ENCODE measurements at regions not wholly inside any gene's neighbourhood (a gene's known extent, or its start where the extent isn't known, plus 50 kb on each side); places are given as distances from the start of the nearest gene placed in this dataset.
A peak's percentile ranks its signal among the peaks of the same experiment; 100 is the strongest.
"Not testable (repeated sequence)": the region's sequence is repeated elsewhere in the genome, so short reads cannot be mapped to it uniquely, and the experiment has no call there.

DNA sequence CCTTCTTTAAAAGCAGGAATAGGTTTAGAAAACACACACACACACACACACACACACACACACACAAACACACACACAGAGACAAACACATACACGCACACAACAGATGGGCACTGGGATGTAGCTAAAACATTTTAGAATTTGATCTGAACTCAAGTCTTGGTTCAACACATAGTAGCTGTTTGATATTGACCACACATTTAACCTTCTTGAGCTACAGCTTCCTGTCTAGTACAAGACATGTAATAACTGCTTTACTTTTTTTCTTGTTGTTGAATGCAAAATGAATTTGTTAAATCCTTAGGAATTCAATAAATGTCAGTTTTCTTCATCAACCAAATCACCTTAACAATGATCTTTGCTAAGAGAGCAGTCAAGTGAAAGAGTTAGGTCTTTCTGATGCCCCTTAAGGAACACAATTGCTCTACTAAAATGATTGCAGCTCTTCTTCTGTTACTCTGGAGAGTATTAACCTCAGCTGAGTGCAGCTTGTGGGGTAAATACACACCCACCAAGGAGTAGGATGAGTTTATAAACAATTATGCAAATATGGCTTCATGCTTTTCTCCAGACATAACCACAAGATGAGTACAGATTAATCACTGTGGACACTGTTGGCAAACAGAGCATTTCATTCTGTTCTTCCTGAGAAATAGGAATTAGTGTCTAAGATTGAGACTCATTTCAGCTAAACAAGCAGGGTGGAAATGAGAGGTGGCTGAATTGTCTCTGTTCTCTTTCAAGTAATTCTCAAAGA is 302.9 kb upstream of the PAPPA start:
- ATAC-seq (peak in 1 of 4 donors; percentile 62), DNase-seq (no peak), FAIRE-seq (no peak)
- no peaks in the 10 kb centered on the region for H3K4me1 ChIP-seq
- H3K27ac ChIP-seq: no peak overlapping the region
- no peak for TF ChIP-seq CTCF (IDR thresholded peaks at IDR 0.05)
- intact Hi-C loops (cut with DNase I): no loop called here
- no peaks in the 10 kb centered on the region for H3K36me3 ChIP-seq
- 30 to 56% methylated on average over 1 of the region's 1 CpG for WGBS, 2 donors
- no peaks in the 10 kb centered on the region for H3K27me3 ChIP-seq
- no peak overlapping the region for H3K4me3 ChIP-seq
- H3K9me3 ChIP-seq: no peaks in the 10 kb centered on the region

DNA sequence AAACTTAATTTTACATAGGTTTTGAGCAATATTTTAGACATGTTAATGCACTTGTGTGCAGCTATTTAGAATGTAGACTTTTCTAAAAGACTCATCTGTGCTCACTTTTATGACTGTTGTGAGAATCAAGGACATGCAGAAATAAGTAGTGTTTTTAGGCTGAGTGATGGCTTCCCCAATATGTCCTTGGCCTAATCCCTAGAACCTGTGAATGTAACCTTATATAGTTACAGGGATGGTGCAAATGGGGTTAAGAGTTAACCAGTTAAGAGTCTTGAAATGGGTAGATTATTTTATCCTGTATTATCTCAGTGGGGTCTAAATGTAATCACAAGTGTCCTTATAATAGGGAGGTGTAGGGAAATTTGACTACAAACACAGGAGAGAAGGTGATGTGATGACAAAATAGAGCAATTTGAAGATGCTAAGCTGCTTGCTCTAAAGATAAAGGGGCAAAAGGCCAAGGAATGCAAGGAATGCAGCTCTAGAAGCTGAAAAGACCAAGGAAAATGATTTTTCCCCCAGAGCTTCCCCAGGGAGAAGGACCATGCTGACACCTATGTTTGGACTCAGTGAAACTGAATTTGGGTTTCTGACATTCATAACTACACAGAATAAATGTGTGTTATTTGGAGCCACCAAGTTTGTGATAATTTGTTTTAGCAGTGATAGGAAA is 298.0 kb upstream of the PAPPA start:
- no peaks in the 10 kb centered on the region for H3K36me3 ChIP-seq
- no peak for ATAC-seq
- no peak overlapping the region for H3K4me3 ChIP-seq
- H3K27me3 ChIP-seq: no peaks in the 10 kb centered on the region
- intact Hi-C loops (cut with DNase I): no loop called here
- no peak for TF ChIP-seq CTCF (IDR thresholded peaks at IDR 0.05)
- no peaks in the 10 kb centered on the region for H3K9me3 ChIP-seq
- H3K27ac ChIP-seq: no peak overlapping the region
- H3K4me1 ChIP-seq: no peaks in the 10 kb centered on the region
- no peak for FAIRE-seq
- DNase-seq: no peak

GRCh38 chr9:115858421-115858820 is 295.2 kb upstream of the PAPPA start:
- DNase-seq; H3K36me3 ChIP-seq; H3K9me3 ChIP-seq; FAIRE-seq; H3K4me1 ChIP-seq; H3K27ac ChIP-seq; H3K4me3 ChIP-seq; H3K27me3 ChIP-seq; ATAC-seq; intact Hi-C loops (cut with DNase I): not testable (repeated sequence)
- WGBS, 2 donors: 26 to 38% methylated on average over 1 of the region's 1 CpG

DNA sequence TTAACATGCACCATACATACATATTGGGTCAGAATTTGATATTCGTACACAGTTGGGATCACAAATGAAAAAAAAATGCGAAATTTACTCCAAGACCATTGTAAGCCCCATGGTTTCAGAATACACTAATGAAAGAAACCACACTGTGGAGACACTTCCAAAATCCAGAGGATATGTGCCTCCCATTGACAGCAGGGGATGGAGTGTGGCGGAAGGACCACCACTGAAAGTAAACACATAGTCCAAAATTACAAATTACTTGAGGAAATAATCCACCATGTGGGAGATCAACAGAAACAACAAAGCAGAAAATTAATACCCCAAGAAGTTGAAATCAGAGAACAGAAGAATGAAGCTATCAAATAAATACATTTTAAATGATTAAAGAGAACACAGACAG is 291.6 kb upstream of the PAPPA start:
- 63 to 66% methylated on average over 3 of the region's 3 CpGs for WGBS, 2 donors
- ATAC-seq: no peak

GRCh38 chr9:115864581-115864980 is 289.0 kb upstream of the PAPPA start:
- no peaks in the 10 kb centered on the region for H3K9me3 ChIP-seq
- H3K4me1 ChIP-seq: no peaks in the 10 kb centered on the region
- no peaks in the 10 kb centered on the region for H3K36me3 ChIP-seq
- no peak overlapping the region for H3K27ac ChIP-seq
- H3K4me3 ChIP-seq: no peak overlapping the region
- ATAC-seq (no peak), DNase-seq (no peak), FAIRE-seq (no peak)
- TF ChIP-seq CTCF (IDR thresholded peaks at IDR 0.05): no peak
- intact Hi-C loops (cut with DNase I): no loop called here
- H3K27me3 ChIP-seq: peaks cover 0 to 4% (median 0%) of the 10 kb centered on the region in 4 donors

More for the DNA sequence above, 291.6 kb upstream of the PAPPA start:
- Histone ChIP-seq H3K9me3 (no peaks in the 10 kb centered on the region), H3K4me1 (no peaks in the 10 kb centered on the region), H3K27ac (no peak overlapping the region), H3K4me3 (no peak overlapping the region), H3K27me3 (peaks cover 0 to 4% (median 0%) of the 10 kb centered on the region in 4 donors), H3K36me3 (no peaks in the 10 kb centered on the region)
- TF ChIP-seq CTCF (IDR thresholded peaks at IDR 0.05): no peak
- DNase-seq (no peak), FAIRE-seq (no peak)
- intact Hi-C loops (cut with DNase I): no loop called here
